ENCODE measurements at regions not wholly inside any gene's neighbourhood (a gene's known extent, or its start where the extent isn't known, plus 50 kb on each side); places are given as distances from the start of the nearest gene placed in this dataset.

- DNase-seq (ENCODE audit: low spot score): no peak
- no peaks in the 10 kb centered on the region for H3K36me3 ChIP-seq
- TF ChIP-seq CTCF (IDR thresholded peaks at IDR 0.05): no peak
- H3K4me1 ChIP-seq: peaks cover 0 to 17% of the 10 kb centered on the region in 2 donors
- H3K9me3 ChIP-seq: peaks cover 0 to 1% of the 10 kb centered on the region in 2 donors
- H3K27me3 ChIP-seq: no peaks in the 10 kb centered on the region
- no peak overlapping the region for H3K27ac ChIP-seq
- H3K4me3 ChIP-seq: no peak overlapping the region
Observed at GRCh38 chr12:42695490-42695995, 106.0 kb upstream of the PRICKLE1 start.

DNA sequence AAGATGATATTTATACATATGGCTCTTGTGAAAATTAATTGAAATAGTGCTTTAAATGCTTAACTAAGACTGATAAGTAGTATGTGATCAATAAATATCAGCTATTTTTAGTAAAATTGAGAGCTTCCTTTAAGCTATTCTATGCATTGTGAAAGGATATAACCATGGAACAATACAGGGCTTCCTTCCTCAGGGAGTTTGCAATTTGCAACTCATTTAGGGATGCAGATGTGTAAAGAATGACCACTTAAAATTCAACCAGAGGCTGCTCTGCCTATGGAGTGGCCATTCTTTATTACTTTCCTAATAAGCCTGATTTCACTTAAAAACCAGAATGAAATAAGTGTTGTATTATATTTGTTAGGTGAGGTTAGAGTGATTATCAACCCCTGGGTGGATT lies 103.2 kb upstream of the PRICKLE1 start:
- Histone ChIP-seq H3K4me1 (peaks cover 0 to 10% of the 10 kb centered on the region in 2 donors), H3K9me3 (peaks cover 0 to 7% of the 10 kb centered on the region in 2 donors), H3K36me3 (no peaks in the 10 kb centered on the region), H3K27ac (no peak overlapping the region), H3K4me3 (peak overlapping the region in 1 of 2 donors; percentile 27), H3K27me3 (no peaks in the 10 kb centered on the region)
- no peak for DNase-seq (ENCODE audit: low spot score)
- no peak for TF ChIP-seq CTCF (IDR thresholded peaks at IDR 0.05)

GRCh38 chr12:42691991-42692557 lies 102.5 kb upstream of the PRICKLE1 start:
- Histone ChIP-seq H3K4me1 (peaks cover 0 to 6% of the 10 kb centered on the region in 2 donors), H3K4me3 (peak overlapping the region; percentile 14 to 27), H3K27ac (no peak overlapping the region), H3K36me3 (no peaks in the 10 kb centered on the region), H3K27me3 (no peaks in the 10 kb centered on the region), H3K9me3 (peaks cover 0 to 7% of the 10 kb centered on the region in 2 donors)
- no peak for TF ChIP-seq CTCF (IDR thresholded peaks at IDR 0.05)
- no peak for DNase-seq (ENCODE audit: low spot score)

- H3K36me3 ChIP-seq: no peaks in the 10 kb centered on the region
- no peak overlapping the region for H3K4me3 ChIP-seq
- H3K9me3 ChIP-seq: peaks cover 0 to 7% of the 10 kb centered on the region in 2 donors
- TF ChIP-seq CTCF (IDR thresholded peaks at IDR 0.05): no peak
- H3K27me3 ChIP-seq: no peaks in the 10 kb centered on the region
- DNase-seq (ENCODE audit: low spot score): no peak
- no peak overlapping the region for H3K27ac ChIP-seq
- H3K4me1 ChIP-seq: no peaks in the 10 kb centered on the region
Observed at GRCh38 chr12:42690264-42690663, 100.7 kb upstream of the PRICKLE1 start.

- peaks cover 0 to 7% of the 10 kb centered on the region in 2 donors for H3K9me3 ChIP-seq
- no peak for TF ChIP-seq CTCF (IDR thresholded peaks at IDR 0.05)
- H3K36me3 ChIP-seq: no peaks in the 10 kb centered on the region
- no peak for DNase-seq (ENCODE audit: low spot score)
- no peak overlapping the region for H3K4me3 ChIP-seq
- no peak overlapping the region for H3K27ac ChIP-seq
- no peaks in the 10 kb centered on the region for H3K27me3 ChIP-seq
- no peaks in the 10 kb centered on the region for H3K4me1 ChIP-seq
Observed at GRCh38 chr12:42689699-42690098, 100.2 kb upstream of the PRICKLE1 start.
